GM10248 (cell line): ENCODE measurements at regions not wholly inside any gene's neighbourhood (a gene's known extent, or its start where the extent isn't known, plus 50 kb on each side); places are given as distances from the start of the nearest gene placed in this dataset.

Experiments
- CTCF ChIA-PET: fragments of 300-600 bp; sonication (Branson Sonifier 250); formaldehyde crosslinking; extraction: SDS; loops from one replicate; lab custom pipeline; 2021; ENCODE audit warnings: antibody characterized with exemption; lab: Yijun Ruan, JAX
- POLR2A ChIA-PET: fragments of 350-650 bp; sonication (Branson Sonifier 250); formaldehyde crosslinking; extraction: SDS; loops from one replicate; lab custom pipeline; 2020; ENCODE audit warnings: antibody characterized with exemption; lab: Yijun Ruan, JAX
- DNase-seq: peaks from one replicate; pipeline ENCODE4 v3.0.0; 2012; ENCODE audit errors: extremely low spot score
- TF ChIP-seq, protein P1 (sequence below): IDR thresholded peaks from 2 replicates; pipeline ENCODE4 v1.5.1; 2012; ENCODE audit warnings: mild to moderate bottlenecking, low read depth; ENCODE audit errors: extremely low read depth, missing control alignments, control extremely low read depth

DNA sequence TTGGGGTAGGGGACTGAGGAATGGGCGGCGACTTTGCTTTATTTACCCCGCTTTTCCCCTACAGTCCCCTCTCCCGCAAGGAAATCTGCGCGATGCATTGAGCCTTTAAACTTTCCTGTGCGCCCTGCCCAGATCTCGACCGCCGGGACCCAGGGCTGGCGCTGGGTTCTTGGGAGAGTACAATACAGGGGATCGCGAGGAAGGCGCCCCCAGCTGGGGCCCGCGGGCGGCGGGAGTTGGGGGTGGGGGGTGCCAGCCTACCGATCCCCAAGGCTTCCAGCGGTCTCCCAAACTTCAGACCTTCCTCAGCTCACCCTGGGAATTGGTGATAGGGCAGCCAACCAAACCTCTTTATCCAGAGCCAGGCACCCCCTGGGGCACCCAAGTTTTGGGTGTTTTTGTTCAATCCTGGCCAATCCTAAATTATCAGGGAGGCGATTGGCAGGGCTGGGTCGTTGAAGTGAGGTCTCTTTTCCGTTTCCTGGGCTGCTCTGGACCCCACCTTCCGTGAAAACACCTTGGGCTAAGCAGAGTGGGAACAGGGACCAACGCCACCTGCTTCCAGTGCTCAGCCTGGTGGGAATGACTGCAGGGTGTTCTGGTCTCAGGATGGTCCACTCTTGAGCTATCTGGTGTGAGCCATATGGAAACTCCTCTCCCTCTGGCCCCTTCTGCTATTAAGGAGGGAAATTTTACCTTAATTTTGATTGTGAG lies 51.4 kb upstream of the DAB2IP start:
- CTCF ChIA-PET = interaction anchor here (0.9 kb wide), 1 partner anchor 385 kb away, joined by 3 read pairs; no protein-coding TSS in a partner anchor
- POLR2A ChIA-PET = no interaction called here
- TF ChIP-seq, protein P1, sequence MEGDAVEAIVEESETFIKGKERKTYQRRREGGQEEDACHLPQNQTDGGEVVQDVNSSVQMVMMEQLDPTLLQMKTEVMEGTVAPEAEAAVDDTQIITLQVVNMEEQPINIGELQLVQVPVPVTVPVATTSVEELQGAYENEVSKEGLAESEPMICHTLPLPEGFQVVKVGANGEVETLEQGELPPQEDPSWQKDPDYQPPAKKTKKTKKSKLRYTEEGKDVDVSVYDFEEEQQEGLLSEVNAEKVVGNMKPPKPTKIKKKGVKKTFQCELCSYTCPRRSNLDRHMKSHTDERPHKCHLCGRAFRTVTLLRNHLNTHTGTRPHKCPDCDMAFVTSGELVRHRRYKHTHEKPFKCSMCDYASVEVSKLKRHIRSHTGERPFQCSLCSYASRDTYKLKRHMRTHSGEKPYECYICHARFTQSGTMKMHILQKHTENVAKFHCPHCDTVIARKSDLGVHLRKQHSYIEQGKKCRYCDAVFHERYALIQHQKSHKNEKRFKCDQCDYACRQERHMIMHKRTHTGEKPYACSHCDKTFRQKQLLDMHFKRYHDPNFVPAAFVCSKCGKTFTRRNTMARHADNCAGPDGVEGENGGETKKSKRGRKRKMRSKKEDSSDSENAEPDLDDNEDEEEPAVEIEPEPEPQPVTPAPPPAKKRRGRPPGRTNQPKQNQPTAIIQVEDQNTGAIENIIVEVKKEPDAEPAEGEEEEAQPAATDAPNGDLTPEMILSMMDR = no peak
- DNase-seq = no peak

- POLR2A ChIA-PET = no interaction called here
- CTCF ChIA-PET = interaction anchor here (0.9 kb wide), 1 partner anchor 384 kb away, joined by 3 read pairs; no protein-coding TSS in a partner anchor
- no peak for DNase-seq
- TF ChIP-seq, protein P1 = no peak
Observed at GRCh38 chr9:121601194-121601593, 50.2 kb upstream of the DAB2IP start.
